HepG2 (cell line): ENCODE measurements at regions not wholly inside any gene's neighbourhood (a gene's known extent, or its start where the extent isn't known, plus 50 kb on each side); places are given as distances from the start of the nearest gene placed in this dataset.

Experiments
- ATAC-seq: fragments of 200-7000 bp; cut with Tn5 transposase; 3 replicates; pipeline ENCODE4 v1.9.1; 2020; ENCODE audit warnings: mild to moderate bottlenecking, moderate library complexity
- BruUV-seq: library from RNA; stranded (reverse); fragments of 400-500 nt; replicated peaks from 2 replicates; lab custom pipeline; 2021; lab: Mats Ljungman, UMichigan
- CTCF ChIA-PET: fragments of 300-600 bp; formaldehyde crosslinking; extraction: SDS; loops from one replicate; lab custom pipeline; 2021; ENCODE audit warnings: low total read pairs, inconsistent platforms, low intra/inter-chr PET ratio; lab: Yijun Ruan, JAX
- POLR2A ChIA-PET: fragments of 350-600 bp; sonication (Branson Sonifier 250); formaldehyde crosslinking; loops from one replicate; lab custom pipeline; 2020; ENCODE audit warnings: antibody characterized with exemption, inconsistent platforms; lab: Yijun Ruan, JAX
- DNase-seq: peaks from one replicate; pipeline ENCODE4 v3.0.0-alpha.2; 2015; ENCODE audit warnings: low spot score
- FAIRE-seq: peaks from 3 replicates; lab custom pipeline; 2011; peaks lifted over from hg19 to GRCh38; lab: Jason Lieb, UNC
- H2AFZ ChIP-seq: one replicate; pipeline ENCODE4 v1.6.1; 2011; ENCODE audit warnings: low read length, inconsistent platforms
- H3K27ac ChIP-seq: fragments of 300-600 bp; 3 replicates; pipeline ENCODE4 v1.8.0; 2011; ENCODE audit warnings: mixed run types, mild to moderate bottlenecking, mixed read lengths, low read length, inconsistent platforms; ENCODE audit not compliant: insufficient read depth; ENCODE audit errors: extremely low read length
- H3K27me3 ChIP-seq, 2 experiments: fragments of 200-600 bp in 1 of 2; 2 replicates in 1 of 2; 3 replicates in 1 of 2; pipeline versions ENCODE4 v1.6.0 to v1.8.0; 2011; ENCODE audit warnings: low read length in 2 of 2, mild to moderate bottlenecking in 2 of 2, moderate library complexity in 2 of 2, inconsistent platforms in 1 of 2; ENCODE audit not compliant: insufficient read depth in 2 of 2, control insufficient read depth in 1 of 2
- H3K36me3 ChIP-seq, 2 experiments: fragments of 200-600 bp in 1 of 2; replicated peaks in 1 of 2; 2 replicates in 1 of 2; 3 replicates in 1 of 2; pipeline versions ENCODE4 v1.5.1 to v1.8.0; 2011; ENCODE audit warnings: low read length in 2 of 2, inconsistent platforms in 1 of 2; ENCODE audit not compliant: insufficient read depth in 2 of 2, control insufficient read depth in 1 of 2
- H3K4me1 ChIP-seq: 2 replicates; pipeline ENCODE4 v1.5.1; 2012; ENCODE audit warnings: low read length, inconsistent platforms; ENCODE audit not compliant: insufficient read depth
- H3K4me2 ChIP-seq: 2 replicates; pipeline ENCODE4 v1.6.0; 2011; ENCODE audit warnings: low read depth, low read length, inconsistent platforms
- H3K4me3 ChIP-seq, 3 experiments: fragments of 200-600 bp in 1 of 3; sonication (generic), shearing (Covaris generic) in 1 of 3; replicated peaks in 1 of 3; 2 replicates each; pipeline ENCODE4 v1.5.1; 2011 to 2016; ENCODE audit warnings: low read length in 3 of 3, inconsistent platforms in 2 of 3, low read depth in 2 of 3, mild to moderate bottlenecking in 2 of 3, control low read depth in 1 of 3, mixed read lengths in 1 of 3; ENCODE audit not compliant: insufficient read depth in 1 of 3
- H3K79me2 ChIP-seq: one replicate; pipeline ENCODE4 v1.6.1; 2011; ENCODE audit warnings: low read length, inconsistent platforms; ENCODE audit not compliant: insufficient read depth
- H3K9ac ChIP-seq: 2 replicates; pipeline ENCODE4 v1.6.0; 2011; ENCODE audit warnings: mild to moderate bottlenecking, low read depth, low read length, inconsistent platforms; ENCODE audit not compliant: insufficient read depth
- H3K9me3 ChIP-seq: 2 replicates; pipeline ENCODE4 v1.5.1; 2012; ENCODE audit warnings: mild to moderate bottlenecking, low read length
- H4K20me1 ChIP-seq: 2 replicates; pipeline ENCODE4 v1.6.0; 2011; ENCODE audit warnings: inconsistent platforms, mild to moderate bottlenecking, low read length, moderate library complexity; ENCODE audit not compliant: insufficient read depth
- HNRNPUL1 ChIP-seq: fragments of 200-400 bp; formaldehyde crosslinking; IDR thresholded peaks from 2 replicates; pipeline ENCODE4 v1.6.1; 2017; ENCODE audit warnings: low read depth, mild to moderate bottlenecking, low read length, moderate library complexity
- ZNF362 ChIP-seq: sonication (generic); formaldehyde crosslinking; IDR thresholded peaks from 2 replicates; pipeline ENCODE4 v1.4.0; 2020; ENCODE audit warnings: missing genetic modification reagents, mild to moderate bottlenecking, borderline replicate concordance
- WGBS: methylation state at CpG from one replicate; pipeline ENCODE4 v1.1.6; 2017; ENCODE audit warnings: low lambda C conversion rate; 5-methylcytosine and 5-hydroxymethylcytosine counted together
- in situ Hi-C: cut with HindIII; loops from 2 replicates; pipeline ENCODE4 v1.10.0; 2017; ENCODE audit warnings: low pct_unique_long_range_greater_than_20kb; ENCODE audit not compliant: extremely low pct_ligation_motif_present
- intact Hi-C: fragments of 100-400 bp; cut with micrococcal nuclease; formaldehyde crosslinking; loops from one replicate; pipeline ENCODE4 v1.10.0; 2022; ENCODE audit not compliant: unreplicated experiment
- TF ChIP-seq, protein P1 (sequence below): IDR thresholded peaks from 2 replicates; pipeline ENCODE4 v1.6.1; 2012; ENCODE audit warnings: low read depth, low read length, improper control_type of control experiment

DNA sequence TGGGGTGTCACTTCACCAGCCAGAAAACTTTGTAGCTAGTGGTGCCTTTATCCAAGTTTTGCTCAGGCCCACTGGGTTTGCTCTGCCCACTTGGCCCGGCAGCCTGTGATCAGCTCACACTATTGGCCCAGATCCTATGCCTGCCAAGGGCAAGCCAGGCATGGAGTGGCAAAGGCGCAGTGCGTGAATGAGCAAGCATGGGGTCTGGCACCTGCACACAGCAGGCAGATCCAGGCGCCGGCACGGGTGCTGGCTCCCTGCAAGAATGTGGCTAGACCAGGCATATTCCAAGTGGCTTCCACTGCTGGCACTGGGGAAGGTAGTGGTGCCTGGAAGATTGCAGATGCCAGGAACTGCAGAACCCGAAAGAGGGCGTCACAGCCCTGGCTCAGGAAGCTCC lies 346.9 kb downstream of the LMBRD1 start:
- H3K27ac ChIP-seq, result no peak overlapping the region
- no peak overlapping the region for H3K4me3 ChIP-seq
- no peaks in the 10 kb centered on the region for H3K36me3 ChIP-seq
- H3K9ac ChIP-seq, result no peak overlapping the region
- H3K79me2 ChIP-seq, result no peaks in the 10 kb centered on the region
- no peaks in the 10 kb centered on the region for H3K27me3 ChIP-seq
- no CpG with 5 or more reads among the region's 8 CpGs for WGBS
- in situ Hi-C loops (no loop called here), intact Hi-C loops (no loop called here)
- CTCF ChIA-PET, result no interaction called here
- no peaks in the 10 kb centered on the region for H3K9me3 ChIP-seq
- H2AFZ ChIP-seq, result no peak overlapping the region
- DNase-seq (no peak), FAIRE-seq (no peak), ATAC-seq (no peak)
- no peaks in the 10 kb centered on the region for H3K4me1 ChIP-seq
- TF ChIP-seq HNRNPUL1 (no peak), ZNF362 (CRISPR knock-in tag) (no peak)
- TF ChIP-seq, protein P1, sequence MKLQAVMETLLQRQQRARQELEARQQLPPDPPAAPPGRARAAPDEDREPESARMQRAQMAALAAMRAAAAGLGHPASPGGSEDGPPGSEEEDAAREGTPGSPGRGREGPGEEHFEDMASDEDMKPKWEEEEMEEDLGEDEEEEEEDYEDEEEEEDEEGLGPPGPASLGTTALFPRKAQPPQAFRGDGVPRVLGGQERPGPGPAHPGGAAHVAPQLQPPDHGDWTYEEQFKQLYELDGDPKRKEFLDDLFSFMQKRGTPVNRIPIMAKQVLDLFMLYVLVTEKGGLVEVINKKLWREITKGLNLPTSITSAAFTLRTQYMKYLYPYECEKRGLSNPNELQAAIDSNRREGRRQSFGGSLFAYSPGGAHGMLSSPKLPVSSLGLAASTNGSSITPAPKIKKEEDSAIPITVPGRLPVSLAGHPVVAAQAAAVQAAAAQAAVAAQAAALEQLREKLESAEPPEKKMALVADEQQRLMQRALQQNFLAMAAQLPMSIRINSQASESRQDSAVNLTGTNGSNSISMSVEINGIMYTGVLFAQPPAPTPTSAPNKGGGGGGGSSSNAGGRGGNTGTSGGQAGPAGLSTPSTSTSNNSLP, result no peak
- BruUV-seq, result no TSS peak
- H4K20me1 ChIP-seq, result no peaks in the 10 kb centered on the region
- POLR2A ChIA-PET, result no interaction called here
- no peak overlapping the region for H3K4me2 ChIP-seq
